B cell (primary cell): ENCODE measurements at regions not wholly inside any gene's neighbourhood (a gene's known extent, or its start where the extent isn't known, plus 50 kb on each side); places are given as distances from the start of the nearest gene placed in this dataset.

ENCODE experiments used
- ATAC-seq: fragments of 200-7000 bp; cut with Tn5 transposase; one replicate; pipeline ENCODE4 v1.10.0; 2021; ENCODE audit warnings: low read depth, mild to moderate bottlenecking, moderate number of reproducible peaks, moderate library complexity
- CTCF ChIA-PET: fragments of 350-600 bp; sonication (Branson Sonifier 250); formaldehyde crosslinking; loops from one replicate; lab custom pipeline; 2021; ENCODE audit warnings: antibody characterized with exemption, inconsistent platforms; lab: Charles Lee
- POLR2A ChIA-PET: fragments of 350-600 bp; sonication (Branson Sonifier 250); formaldehyde crosslinking; loops from one replicate; lab custom pipeline; 2021; ENCODE audit warnings: antibody characterized with exemption; lab: Charles Lee
- DNase-seq: peaks from one replicate; pipeline ENCODE4 v3.0.0; 2013
- H2AFZ ChIP-seq: 2 replicates; pipeline ENCODE4 v1.6.1; 2012; ENCODE audit warnings: mild to moderate bottlenecking, low read depth, low read length; ENCODE audit not compliant: insufficient read depth, poor library complexity, severe bottlenecking
- H3K27ac ChIP-seq, 2 donors: 1 replicate in 1 of 2; 2 replicates in 1 of 2; pipeline ENCODE4 v1.5.1; 2012 to 2013; ENCODE audit warnings: low read length in 2 of 2, mild to moderate bottlenecking in 2 of 2, moderate library complexity in 1 of 2
- H3K27me3 ChIP-seq, 4 experiments: fragments of 200-600 bp in 1 of 4; sonication (generic) in 1 of 4; replicated peaks in 1 of 4; 1 replicate in 2 of 4; 2 replicates in 2 of 4; pipeline versions ENCODE4 v1.6.1 to v1.7.0; 2013 to 2016; ENCODE audit warnings: low read length in 3 of 4, mild to moderate bottlenecking in 2 of 4, mixed read lengths in 1 of 4, moderate library complexity in 1 of 4; ENCODE audit not compliant: insufficient read depth in 4 of 4, control insufficient read depth in 3 of 4; ENCODE audit errors: control extremely low read depth in 1 of 4
- H3K36me3 ChIP-seq, 2 experiments: replicated peaks in 1 of 2; 1 replicate in 1 of 2; 2 replicates in 1 of 2; pipeline versions ENCODE4 v1.6.1 to v1.7.1; 2013; ENCODE audit warnings: low read length in 1 of 2; ENCODE audit not compliant: insufficient read depth in 2 of 2, control insufficient read depth in 1 of 2; ENCODE audit errors: control extremely low read depth in 1 of 2, extremely low read depth in 1 of 2
- H3K4me1 ChIP-seq, 2 donors: fragments of 200-600 bp in 1 of 2; sonication (generic) in 1 of 2; 1 replicate in 1 of 2; 2 replicates in 1 of 2; pipeline versions ENCODE4 v1.5.1 to v1.6.1; 2013 to 2017; ENCODE audit warnings: low read length in 2 of 2; ENCODE audit not compliant: control insufficient read depth in 2 of 2, insufficient read depth in 2 of 2
- H3K4me2 ChIP-seq: replicated peaks from 2 replicates; pipeline ENCODE3; 2012; ENCODE audit warnings: mild to moderate bottlenecking, low read depth, low read length; ENCODE audit not compliant: poor library complexity, severe bottlenecking
- H3K4me3 ChIP-seq, 5 experiments: fragments of 200-600 bp in 1 of 5; sonication (generic) in 1 of 5; 1 replicate in 3 of 5; 2 replicates in 2 of 5; pipeline versions ENCODE4 v1.5.1 to v1.7.0; 2011 to 2016; ENCODE audit warnings: low read length in 4 of 5, mild to moderate bottlenecking in 4 of 5, low read depth in 2 of 5, control low read depth in 1 of 5, moderate library complexity in 1 of 5; ENCODE audit not compliant: insufficient read depth in 1 of 5; ENCODE audit errors: control extremely low read depth in 1 of 5, extremely low read depth in 1 of 5
- H3K79me2 ChIP-seq: fragments of 200-600 bp; sonication (generic); one replicate; pipeline ENCODE4 v1.6.0; 2016; ENCODE audit warnings: low read length; ENCODE audit not compliant: control insufficient read depth, insufficient read depth
- H3K9ac ChIP-seq: fragments of 200-600 bp; sonication (generic); 2 replicates; pipeline ENCODE4 v1.6.1; 2017; ENCODE audit warnings: mild to moderate bottlenecking, low read length, moderate library complexity
- H3K9me3 ChIP-seq, 3 donors: one replicate each; pipeline versions ENCODE4 v1.6.1 to v1.7.1; 2013; ENCODE audit warnings: low read length in 2 of 3; ENCODE audit not compliant: control insufficient read depth in 2 of 3, insufficient read depth in 1 of 3; ENCODE audit errors: control extremely low read depth in 1 of 3
- H4K20me1 ChIP-seq: 2 replicates; pipeline ENCODE4 v1.6.0; 2012; ENCODE audit warnings: mild to moderate bottlenecking, low read length; ENCODE audit not compliant: insufficient read depth, control insufficient read depth, poor library complexity, severe bottlenecking
- H3K27ac Mint-ChIP-seq: one replicate; pipeline ENCODE4 v1.8.0; 2021; ENCODE audit warnings: mixed read lengths
- H3K27me3 Mint-ChIP-seq: one replicate; pipeline ENCODE4 v1.8.0; 2021; ENCODE audit warnings: mixed read lengths
- H3K4me1 Mint-ChIP-seq: one replicate; pipeline ENCODE4 v1.8.0; 2021; ENCODE audit warnings: mixed read lengths
- H3K4me3 Mint-ChIP-seq: one replicate; pipeline ENCODE4 v1.8.0; 2021; ENCODE audit warnings: mixed read lengths
- H3K9me3 Mint-ChIP-seq: one replicate; pipeline ENCODE4 v1.8.0; 2022; ENCODE audit warnings: mixed read lengths; ENCODE audit not compliant: insufficient read depth
- EZH2 ChIP-seq: IDR thresholded peaks from 2 replicates; pipeline ENCODE4 v1.6.1; 2012; ENCODE audit warnings: borderline replicate concordance, low read depth, mild to moderate bottlenecking, moderate library complexity, low read length; ENCODE audit not compliant: insufficient read depth, poor library complexity, severe bottlenecking
- WGBS: methylation state at CpG from one replicate; pipeline ENCODE4 v1.1.5; 2013; ENCODE audit warnings: missing lambda C conversion rate; ENCODE audit not compliant: insufficient coverage; 5-methylcytosine and 5-hydroxymethylcytosine counted together
- intact Hi-C: fragments of 100-400 bp; cut with micrococcal nuclease; formaldehyde crosslinking; loops from one replicate; pipeline ENCODE4 v1.10.0; 2022
- TF ChIP-seq, protein P1 (sequence below): fragments of 200-600 bp; IDR thresholded peaks from one replicate; pipeline ENCODE4 v1.8.0; 2022; ENCODE audit warnings: antibody characterized with exemption, mild to moderate bottlenecking

- intact Hi-C loops, result no loop called here
- H3K27me3 Mint-ChIP-seq, result peaks cover 7% of the 10 kb centered on the region
- no peak overlapping the region for H3K4me3 Mint-ChIP-seq
- no peaks in the 10 kb centered on the region for H3K36me3 ChIP-seq
- TF ChIP-seq, protein P1, sequence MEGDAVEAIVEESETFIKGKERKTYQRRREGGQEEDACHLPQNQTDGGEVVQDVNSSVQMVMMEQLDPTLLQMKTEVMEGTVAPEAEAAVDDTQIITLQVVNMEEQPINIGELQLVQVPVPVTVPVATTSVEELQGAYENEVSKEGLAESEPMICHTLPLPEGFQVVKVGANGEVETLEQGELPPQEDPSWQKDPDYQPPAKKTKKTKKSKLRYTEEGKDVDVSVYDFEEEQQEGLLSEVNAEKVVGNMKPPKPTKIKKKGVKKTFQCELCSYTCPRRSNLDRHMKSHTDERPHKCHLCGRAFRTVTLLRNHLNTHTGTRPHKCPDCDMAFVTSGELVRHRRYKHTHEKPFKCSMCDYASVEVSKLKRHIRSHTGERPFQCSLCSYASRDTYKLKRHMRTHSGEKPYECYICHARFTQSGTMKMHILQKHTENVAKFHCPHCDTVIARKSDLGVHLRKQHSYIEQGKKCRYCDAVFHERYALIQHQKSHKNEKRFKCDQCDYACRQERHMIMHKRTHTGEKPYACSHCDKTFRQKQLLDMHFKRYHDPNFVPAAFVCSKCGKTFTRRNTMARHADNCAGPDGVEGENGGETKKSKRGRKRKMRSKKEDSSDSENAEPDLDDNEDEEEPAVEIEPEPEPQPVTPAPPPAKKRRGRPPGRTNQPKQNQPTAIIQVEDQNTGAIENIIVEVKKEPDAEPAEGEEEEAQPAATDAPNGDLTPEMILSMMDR, result no peak
- TF ChIP-seq EZH2, result no peak
- H3K9me3 Mint-ChIP-seq, result peaks cover 10% of the 10 kb centered on the region
- DNase-seq, result no peak
- CTCF ChIA-PET, result no interaction called here
- H3K27me3 ChIP-seq, result no peaks in the 10 kb centered on the region
- no peak overlapping the region for H3K27ac ChIP-seq
- no peaks in the 10 kb centered on the region for H3K4me1 Mint-ChIP-seq
- H3K4me2 ChIP-seq, result no peak overlapping the region
- H3K4me3 ChIP-seq, result no peak overlapping the region
- no peak overlapping the region for H3K9ac ChIP-seq
- H3K27ac Mint-ChIP-seq, result no peak overlapping the region
- WGBS, result no CpG with 5 or more reads among the region's 1 CpG
- no peak overlapping the region for H2AFZ ChIP-seq
- H3K4me1 ChIP-seq, result no peaks in the 10 kb centered on the region
- ATAC-seq, result no peak
- POLR2A ChIA-PET, result no interaction called here
- H3K9me3 ChIP-seq, result peaks cover 0 to 19% (median 19%) of the 10 kb centered on the region in 3 donors
- no peaks in the 10 kb centered on the region for H3K79me2 ChIP-seq
- H4K20me1 ChIP-seq, result no peaks in the 10 kb centered on the region
These were observed 302.4 kb downstream of the SMARCA2 start for GRCh38 chr9:2317591-2317990.

- Histone ChIP-seq H3K79me2 (no peaks in the 10 kb centered on the region), H3K27me3 (no peaks in the 10 kb centered on the region), H4K20me1 (no peaks in the 10 kb centered on the region), H3K4me3 (no peak overlapping the region), H2AFZ (no peak overlapping the region), H3K9me3 (peaks cover 0 to 6% (median 4%) of the 10 kb centered on the region in 3 donors), H3K36me3 (no peaks in the 10 kb centered on the region), H3K9ac (no peak overlapping the region), H3K4me2 (no peak overlapping the region), H3K27ac (no peak overlapping the region), H3K4me1 (no peaks in the 10 kb centered on the region)
- no CpG with 5 or more reads among the region's 1 CpG for WGBS
- DNase-seq (no peak), ATAC-seq (no peak)
- TF ChIP-seq, protein P1, result no peak
- TF ChIP-seq EZH2, result no peak
- no peak overlapping the region for H3K4me3 Mint-ChIP-seq
- H3K9me3 Mint-ChIP-seq, result peaks cover under 1% of the 10 kb centered on the region
- intact Hi-C loops, result no loop called here
- H3K4me1 Mint-ChIP-seq, result no peaks in the 10 kb centered on the region
- CTCF ChIA-PET, result no interaction called here
- POLR2A ChIA-PET, result no interaction called here
- H3K27me3 Mint-ChIP-seq, result peaks cover 7% of the 10 kb centered on the region
- no peak overlapping the region for H3K27ac Mint-ChIP-seq
These were observed 302.2 kb upstream of the VLDLR start for GRCh38 chr9:2319421-2319820.
